Brain microvascular endothelial cell (primary cell): ENCODE measurements at regions not wholly inside any gene's neighbourhood (a gene's known extent, or its start where the extent isn't known, plus 50 kb on each side); places are given as distances from the start of the nearest gene placed in this dataset.

ENCODE experiments used
- DNase-seq: peaks from one replicate; pipeline ENCODE4 v3.0.0-alpha.2; 2020
- H3K27ac ChIP-seq: fragments of 250-450 bp; sonication (Bioruptor Pico); 2 replicates; pipeline ENCODE4 v1.5.1; 2020; ENCODE audit warnings: mild to moderate bottlenecking, moderate library complexity
- H3K27me3 ChIP-seq: fragments of 250-450 bp; sonication (Bioruptor Pico); replicated peaks from 2 replicates; pipeline ENCODE4 v1.5.1; 2020; ENCODE audit warnings: mild to moderate bottlenecking
- H3K36me3 ChIP-seq: fragments of 250-450 bp; sonication (Bioruptor Pico); replicated peaks from 2 replicates; pipeline ENCODE4 v1.5.1; 2020; ENCODE audit warnings: mild to moderate bottlenecking
- H3K4me3 ChIP-seq: 2 replicates; pipeline ENCODE4 v1.5.1; 2011; ENCODE audit warnings: low read depth, mild to moderate bottlenecking, control low read depth, low read length, moderate library complexity
- CTCF ChIP-seq: IDR thresholded peaks from 2 replicates; pipeline ENCODE4 v1.5.1; 2011; ENCODE audit warnings: low read depth, mild to moderate bottlenecking, moderate library complexity, low read length, control low read depth, inconsistent platforms; ENCODE audit errors: missing control alignments
- in situ Hi-C: cut with HindIII; loops from 2 replicates; pipeline ENCODE4 v1.10.0; 2017; ENCODE audit warnings: low sequenced_read_pairs, low pct_ligation_motif_present

GRCh38 chr12:91579516-91580263, 397.1 kb upstream of the DCN start:
- DNase-seq: no peak
- H3K27ac ChIP-seq: no peak overlapping the region
- H3K4me3 ChIP-seq: no peak overlapping the region
- in situ Hi-C loops: no loop called here
- TF ChIP-seq CTCF: no peak
- no peaks in the 10 kb centered on the region for H3K27me3 ChIP-seq
- no peaks in the 10 kb centered on the region for H3K36me3 ChIP-seq

DNA sequence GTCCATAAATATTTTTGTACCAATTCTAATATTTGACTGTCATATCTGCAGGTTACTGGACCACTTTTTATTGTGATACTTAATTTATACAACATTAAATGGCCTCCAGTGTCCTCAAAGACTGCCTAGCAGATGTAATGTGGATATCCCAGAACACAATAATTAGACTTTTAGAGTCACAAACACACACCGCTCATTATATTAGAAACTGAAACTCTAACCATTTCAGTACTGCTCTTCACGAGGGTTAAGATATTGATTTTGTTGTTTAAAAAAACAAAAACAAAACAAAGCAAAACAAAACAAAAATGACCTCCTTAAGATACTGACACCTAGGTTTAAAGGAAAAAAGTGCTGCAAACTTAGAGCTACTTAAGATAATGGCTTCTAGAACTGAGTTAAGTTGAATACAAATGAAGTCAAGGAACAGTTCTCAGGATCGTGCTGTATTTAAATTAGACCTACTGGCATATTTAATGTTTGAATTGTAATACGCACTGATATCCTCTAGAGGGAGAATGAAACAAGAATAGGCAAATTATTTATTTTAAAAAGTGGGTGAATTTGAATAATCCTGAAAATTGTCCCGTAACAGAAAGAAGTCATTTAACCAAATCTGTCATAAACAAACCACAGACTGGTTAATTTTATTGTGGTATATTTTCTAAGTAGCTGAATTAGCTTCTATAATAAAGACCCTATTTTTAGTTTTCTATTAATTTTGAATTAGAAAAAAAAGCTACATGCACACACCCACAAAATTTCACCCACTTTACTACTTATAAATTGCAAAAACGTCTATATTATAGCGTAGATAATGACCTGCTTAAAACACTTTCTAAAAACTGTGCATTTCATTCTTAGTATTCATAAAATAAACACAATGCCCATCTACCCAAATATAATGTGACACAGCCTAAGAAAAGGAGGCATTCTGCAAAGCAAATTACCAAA, 395.2 kb upstream of the DCN start:
- H3K27ac ChIP-seq: no peak overlapping the region
- no peak for TF ChIP-seq CTCF
- no peak for DNase-seq
- H3K4me3 ChIP-seq: peak overlapping the region; percentile 6
- in situ Hi-C loops: no loop called here
- H3K27me3 ChIP-seq: no peaks in the 10 kb centered on the region
- H3K36me3 ChIP-seq: no peaks in the 10 kb centered on the region

DNA sequence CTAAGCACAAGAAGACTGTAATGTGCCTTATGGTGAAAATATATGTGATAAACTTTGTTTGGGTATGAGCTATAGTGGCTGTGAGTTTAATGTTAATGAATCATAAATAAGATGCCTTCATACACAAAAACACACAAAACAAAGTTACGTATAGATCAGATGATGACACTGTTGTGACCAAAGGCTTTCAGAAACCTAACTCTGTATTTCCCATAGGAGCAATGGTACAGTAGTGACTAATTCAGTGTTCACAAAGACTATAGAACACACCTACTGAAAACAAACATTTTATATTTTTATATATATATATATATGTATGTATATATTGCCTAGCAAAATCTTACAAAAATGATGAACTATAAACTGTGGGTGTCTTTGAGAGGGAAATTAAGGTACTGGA, 393.8 kb upstream of the DCN start:
- DNase-seq: no peak
- Histone ChIP-seq H3K27me3 (no peaks in the 10 kb centered on the region), H3K36me3 (no peaks in the 10 kb centered on the region), H3K27ac (no peak overlapping the region), H3K4me3 (no peak overlapping the region)
- in situ Hi-C loops: no loop called here
- no peak for TF ChIP-seq CTCF

GRCh38 chr12:91575630-91576029, 393.0 kb upstream of the DCN start:
- H3K4me3 ChIP-seq: no peak overlapping the region
- no peak overlapping the region for H3K27ac ChIP-seq
- no peak for TF ChIP-seq CTCF
- in situ Hi-C loops: no loop called here
- no peak for DNase-seq
- no peaks in the 10 kb centered on the region for H3K27me3 ChIP-seq
- H3K36me3 ChIP-seq: no peaks in the 10 kb centered on the region

- Histone ChIP-seq H3K27ac (no peak overlapping the region), H3K4me3 (no peak overlapping the region), H3K36me3 (no peaks in the 10 kb centered on the region), H3K27me3 (no peaks in the 10 kb centered on the region)
- TF ChIP-seq CTCF: no peak
- in situ Hi-C loops: no loop called here
- no peak for DNase-seq
Measured at GRCh38 chr12:91574975-91575374, 392.4 kb upstream of the DCN start.
